ENCODE measurements at regions not wholly inside any gene's neighbourhood (a gene's known extent, or its start where the extent isn't known, plus 50 kb on each side); places are given as distances from the start of the nearest gene placed in this dataset.

DNA sequence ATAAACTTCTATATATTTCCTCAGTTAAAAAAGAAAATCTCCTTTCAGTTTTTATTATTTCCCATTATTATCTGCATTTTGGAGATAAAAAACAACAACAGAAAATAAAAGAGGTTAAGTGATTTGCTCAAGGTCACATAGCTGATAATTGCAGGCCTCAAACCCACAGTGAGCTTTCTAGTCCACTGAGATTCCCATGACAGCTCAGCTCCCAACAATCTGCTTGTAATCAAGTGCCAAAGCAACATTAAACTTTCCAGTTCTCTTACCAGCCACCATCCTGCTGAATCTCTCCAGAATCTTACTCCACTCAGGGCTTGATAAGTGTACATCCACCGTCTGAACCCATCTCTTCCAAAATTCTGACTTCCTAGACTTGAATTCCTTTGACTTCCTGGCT lies 318.2 kb upstream of the SEMA6D start:
- H4K91ac ChIP-seq (ENCODE audit: low read depth, low read length): no peak overlapping the region
- no peaks in the 10 kb centered on the region for H3K27me3 ChIP-seq (ENCODE audit: insufficient read depth, low read length)
- no peaks in the 10 kb centered on the region for H3K4me1 ChIP-seq (ENCODE audit: control insufficient read depth in 1 of 2, insufficient read depth in 2 of 2, low read length in 2 of 2)
- H3K18ac ChIP-seq (ENCODE audit: low read length): no peak overlapping the region
- no peaks in the 10 kb centered on the region for H3K79me1 ChIP-seq (ENCODE audit: low read length)
- H4K8ac ChIP-seq (ENCODE audit: low read depth, low read length): no peak overlapping the region
- no peak overlapping the region for H3K27ac ChIP-seq (ENCODE audit: low read depth, low read length)
- no CpG with 5 or more reads among the region's 1 CpG for WGBS (ENCODE audit: extremely low coverage, insufficient coverage, insufficient read length)
- no peak overlapping the region for H2BK120ac ChIP-seq (ENCODE audit: insufficient read depth, low read length, poor library complexity)
- no peak overlapping the region for H2BK12ac ChIP-seq (ENCODE audit: low read length)
- H3K4me3 ChIP-seq (ENCODE audit: low read depth, low read length): no peak overlapping the region
- no peak overlapping the region for H3K4ac ChIP-seq (ENCODE audit: low read depth, low read length)
- H3K9me3 ChIP-seq (ENCODE audit: insufficient read depth, low read depth, low read length): no peaks in the 10 kb centered on the region
- no peak overlapping the region for H3K23ac ChIP-seq (ENCODE audit: low read length)
- no peaks in the 10 kb centered on the region for H3K36me3 ChIP-seq (ENCODE audit: control insufficient read depth in 1 of 2, insufficient read depth in 2 of 2, low read length in 2 of 2)
- no peak overlapping the region for H2BK5ac ChIP-seq (ENCODE audit: low read depth, low read length, poor library complexity)
- H3K9ac ChIP-seq (ENCODE audit: low read length): no peak overlapping the region
- H2AK5ac ChIP-seq (ENCODE audit: low read length): no peak overlapping the region
- H3K4me2 ChIP-seq (ENCODE audit: low read length): no peak overlapping the region
- no peaks in the 10 kb centered on the region for H3K79me2 ChIP-seq (ENCODE audit: control insufficient read depth, insufficient read depth, low read length, poor library complexity)
- H2AFZ ChIP-seq (ENCODE audit: insufficient read depth, low read length, poor library complexity): no peak overlapping the region
- no peak overlapping the region for H3K14ac ChIP-seq (ENCODE audit: low read length)
- DNase-seq: no peak
- H4K12ac ChIP-seq (ENCODE audit: low read depth, low read length): no peak overlapping the region

DNA sequence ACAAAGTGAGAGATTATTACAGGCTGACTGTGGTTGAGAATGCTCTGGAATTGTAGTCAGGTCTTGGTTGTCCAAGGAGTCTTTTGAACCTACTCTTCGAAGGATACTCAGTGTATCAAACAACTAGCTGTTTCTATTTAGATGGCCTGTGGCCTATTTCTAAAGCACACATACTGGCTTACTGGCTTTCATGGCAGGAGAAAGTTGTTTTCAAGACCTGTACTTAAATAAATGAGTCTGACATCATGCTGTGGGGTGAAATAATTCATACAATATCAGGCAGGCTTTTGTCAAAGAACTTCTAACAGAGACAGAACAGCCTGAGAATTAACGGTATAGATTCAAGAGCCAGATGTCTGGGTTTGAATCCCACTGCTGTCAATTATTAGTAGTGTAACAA lies 316.7 kb upstream of the SEMA6D start:
- no CpG with 5 or more reads among the region's 2 CpGs for WGBS (ENCODE audit: extremely low coverage, insufficient coverage, insufficient read length)
- H2BK120ac ChIP-seq (ENCODE audit: insufficient read depth, low read length, poor library complexity): no peak overlapping the region
- no peak overlapping the region for H3K14ac ChIP-seq (ENCODE audit: low read length)

DNA sequence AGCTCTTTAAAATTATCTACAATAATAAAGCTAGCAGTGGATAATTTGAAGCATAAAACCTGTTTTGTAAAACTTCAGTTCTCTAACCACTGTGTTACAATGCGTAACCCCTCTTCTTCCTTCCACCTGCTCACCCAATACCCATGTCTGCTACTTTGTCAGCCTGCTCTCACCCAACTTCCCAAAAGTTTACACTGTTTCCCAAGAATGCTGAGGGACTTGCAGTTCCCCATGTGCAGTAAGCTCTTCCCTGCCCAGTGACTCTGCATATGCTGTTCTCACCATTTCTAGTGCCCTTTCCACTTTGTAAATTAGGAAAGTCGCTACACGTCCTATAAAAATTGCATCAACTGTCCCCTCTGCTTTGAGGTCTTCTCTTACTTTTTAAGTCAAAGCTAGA lies 315.9 kb upstream of the SEMA6D start:
- no peak overlapping the region for H2BK12ac ChIP-seq (ENCODE audit: low read length)
- H3K4me2 ChIP-seq (ENCODE audit: low read length): no peak overlapping the region
- no peak overlapping the region for H4K91ac ChIP-seq (ENCODE audit: low read depth, low read length)
- no peak overlapping the region for H3K18ac ChIP-seq (ENCODE audit: low read length)
- H3K14ac ChIP-seq (ENCODE audit: low read length): no peak overlapping the region
- no peaks in the 10 kb centered on the region for H3K79me1 ChIP-seq (ENCODE audit: low read length)
- H4K8ac ChIP-seq (ENCODE audit: low read depth, low read length): no peak overlapping the region
- H2AK5ac ChIP-seq (ENCODE audit: low read length): no peak overlapping the region
- no peak overlapping the region for H3K4ac ChIP-seq (ENCODE audit: low read depth, low read length)
- H2AFZ ChIP-seq (ENCODE audit: insufficient read depth, low read length, poor library complexity): no peak overlapping the region
- H3K9ac ChIP-seq (ENCODE audit: low read length): no peak overlapping the region
- no peak overlapping the region for H4K12ac ChIP-seq (ENCODE audit: low read depth, low read length)
- no peak overlapping the region for H3K4me3 ChIP-seq (ENCODE audit: low read depth, low read length)
- H3K9me3 ChIP-seq (ENCODE audit: insufficient read depth, low read depth, low read length): no peaks in the 10 kb centered on the region
- no peak overlapping the region for H2BK120ac ChIP-seq (ENCODE audit: insufficient read depth, low read length, poor library complexity)
- no peak overlapping the region for H2BK5ac ChIP-seq (ENCODE audit: low read depth, low read length, poor library complexity)
- H3K23ac ChIP-seq (ENCODE audit: low read length): no peak overlapping the region
- WGBS (ENCODE audit: extremely low coverage, insufficient coverage, insufficient read length): no CpG with 5 or more reads among the region's 3 CpGs
- no peaks in the 10 kb centered on the region for H3K36me3 ChIP-seq (ENCODE audit: control insufficient read depth in 1 of 2, insufficient read depth in 2 of 2, low read length in 2 of 2)
- H3K4me1 ChIP-seq (ENCODE audit: control insufficient read depth in 1 of 2, insufficient read depth in 2 of 2, low read length in 2 of 2): no peaks in the 10 kb centered on the region
- no peak for DNase-seq
- H3K27ac ChIP-seq (ENCODE audit: low read depth, low read length): no peak overlapping the region
- no peaks in the 10 kb centered on the region for H3K27me3 ChIP-seq (ENCODE audit: insufficient read depth, low read length)
- no peaks in the 10 kb centered on the region for H3K79me2 ChIP-seq (ENCODE audit: control insufficient read depth, insufficient read depth, low read length, poor library complexity)

More for the DNA sequence above, 316.7 kb upstream of the SEMA6D start:
- no peak overlapping the region for H4K91ac ChIP-seq (ENCODE audit: low read depth, low read length)
- no peak overlapping the region for H3K4me2 ChIP-seq (ENCODE audit: low read length)
- no peaks in the 10 kb centered on the region for H3K36me3 ChIP-seq (ENCODE audit: control insufficient read depth in 1 of 2, insufficient read depth in 2 of 2, low read length in 2 of 2)
- H3K79me2 ChIP-seq (ENCODE audit: control insufficient read depth, insufficient read depth, low read length, poor library complexity): no peaks in the 10 kb centered on the region
- no peak overlapping the region for H4K8ac ChIP-seq (ENCODE audit: low read depth, low read length)
- DNase-seq: no peak
- H2BK5ac ChIP-seq (ENCODE audit: low read depth, low read length, poor library complexity): no peak overlapping the region
- H3K79me1 ChIP-seq (ENCODE audit: low read length): no peaks in the 10 kb centered on the region
- H2AK5ac ChIP-seq (ENCODE audit: low read length): no peak overlapping the region
- H2AFZ ChIP-seq (ENCODE audit: insufficient read depth, low read length, poor library complexity): no peak overlapping the region
- H3K23ac ChIP-seq (ENCODE audit: low read length): no peak overlapping the region
- H2BK12ac ChIP-seq (ENCODE audit: low read length): no peak overlapping the region
- H3K18ac ChIP-seq (ENCODE audit: low read length): no peak overlapping the region
- H3K4me3 ChIP-seq (ENCODE audit: low read depth, low read length): no peak overlapping the region
- H3K27ac ChIP-seq (ENCODE audit: low read depth, low read length): no peak overlapping the region
- no peak overlapping the region for H3K9ac ChIP-seq (ENCODE audit: low read length)
- no peaks in the 10 kb centered on the region for H3K27me3 ChIP-seq (ENCODE audit: insufficient read depth, low read length)
- H3K4ac ChIP-seq (ENCODE audit: low read depth, low read length): no peak overlapping the region
- H3K9me3 ChIP-seq (ENCODE audit: insufficient read depth, low read depth, low read length): no peaks in the 10 kb centered on the region
- H3K4me1 ChIP-seq (ENCODE audit: control insufficient read depth in 1 of 2, insufficient read depth in 2 of 2, low read length in 2 of 2): no peaks in the 10 kb centered on the region
- no peak overlapping the region for H4K12ac ChIP-seq (ENCODE audit: low read depth, low read length)

DNA sequence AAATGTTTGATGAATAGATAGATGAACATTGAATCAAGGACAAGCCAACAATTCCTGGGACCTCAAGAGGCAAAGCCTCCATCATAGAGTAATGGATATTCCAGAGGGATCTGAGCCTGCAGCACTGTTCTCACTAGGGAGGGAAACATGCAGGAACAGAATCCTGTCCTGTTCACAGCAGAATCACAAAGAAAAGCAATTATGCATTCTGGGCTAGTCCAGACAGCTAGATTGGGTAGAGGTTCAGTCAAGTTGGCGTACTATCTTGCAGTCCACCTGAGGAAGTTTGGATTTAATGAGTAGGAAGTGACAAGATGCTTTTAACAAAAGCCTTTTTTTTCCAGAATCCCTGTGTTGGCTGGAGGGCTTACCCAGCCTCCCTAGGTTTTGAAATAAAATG lies 314.5 kb upstream of the SEMA6D start:
- H3K27ac ChIP-seq (ENCODE audit: low read depth, low read length): no peak overlapping the region
- no peak overlapping the region for H3K4ac ChIP-seq (ENCODE audit: low read depth, low read length)
- H3K79me1 ChIP-seq (ENCODE audit: low read length): no peaks in the 10 kb centered on the region
- H2AK5ac ChIP-seq (ENCODE audit: low read length): no peak overlapping the region
- H4K91ac ChIP-seq (ENCODE audit: low read depth, low read length): no peak overlapping the region
- H2BK12ac ChIP-seq (ENCODE audit: low read length): no peak overlapping the region
- no peak overlapping the region for H3K4me3 ChIP-seq (ENCODE audit: low read depth, low read length)
- no peak overlapping the region for H3K18ac ChIP-seq (ENCODE audit: low read length)
- H2BK120ac ChIP-seq (ENCODE audit: insufficient read depth, low read length, poor library complexity): no peak overlapping the region
- H3K9me3 ChIP-seq (ENCODE audit: insufficient read depth, low read depth, low read length): no peaks in the 10 kb centered on the region
- no peak overlapping the region for H2BK5ac ChIP-seq (ENCODE audit: low read depth, low read length, poor library complexity)
- no peak overlapping the region for H3K9ac ChIP-seq (ENCODE audit: low read length)
- H3K36me3 ChIP-seq (ENCODE audit: control insufficient read depth in 1 of 2, insufficient read depth in 2 of 2, low read length in 2 of 2): no peaks in the 10 kb centered on the region
- peak overlapping the region; percentile 33 for H3K23ac ChIP-seq (ENCODE audit: low read length)
- H3K79me2 ChIP-seq (ENCODE audit: control insufficient read depth, insufficient read depth, low read length, poor library complexity): no peaks in the 10 kb centered on the region
- no peaks in the 10 kb centered on the region for H3K4me1 ChIP-seq (ENCODE audit: control insufficient read depth in 1 of 2, insufficient read depth in 2 of 2, low read length in 2 of 2)
- no peak overlapping the region for H4K12ac ChIP-seq (ENCODE audit: low read depth, low read length)
- no peak overlapping the region for H3K4me2 ChIP-seq (ENCODE audit: low read length)
- no CpG with 5 or more reads among the region's 1 CpG for WGBS (ENCODE audit: extremely low coverage, insufficient coverage, insufficient read length)
- DNase-seq: no peak
- no peaks in the 10 kb centered on the region for H3K27me3 ChIP-seq (ENCODE audit: insufficient read depth, low read length)
- H4K8ac ChIP-seq (ENCODE audit: low read depth, low read length): no peak overlapping the region
- H2AFZ ChIP-seq (ENCODE audit: insufficient read depth, low read length, poor library complexity): no peak overlapping the region
- no peak overlapping the region for H3K14ac ChIP-seq (ENCODE audit: low read length)
